ENCODE measurements at regions not wholly inside any gene's neighbourhood (a gene's known extent, or its start where the extent isn't known, plus 50 kb on each side); places are given as distances from the start of the nearest gene placed in this dataset.

GRCh38 chr6:119736296-119737021 lies 386.9 kb upstream of the MAN1A1 start:
- TF ChIP-seq, protein P1, sequence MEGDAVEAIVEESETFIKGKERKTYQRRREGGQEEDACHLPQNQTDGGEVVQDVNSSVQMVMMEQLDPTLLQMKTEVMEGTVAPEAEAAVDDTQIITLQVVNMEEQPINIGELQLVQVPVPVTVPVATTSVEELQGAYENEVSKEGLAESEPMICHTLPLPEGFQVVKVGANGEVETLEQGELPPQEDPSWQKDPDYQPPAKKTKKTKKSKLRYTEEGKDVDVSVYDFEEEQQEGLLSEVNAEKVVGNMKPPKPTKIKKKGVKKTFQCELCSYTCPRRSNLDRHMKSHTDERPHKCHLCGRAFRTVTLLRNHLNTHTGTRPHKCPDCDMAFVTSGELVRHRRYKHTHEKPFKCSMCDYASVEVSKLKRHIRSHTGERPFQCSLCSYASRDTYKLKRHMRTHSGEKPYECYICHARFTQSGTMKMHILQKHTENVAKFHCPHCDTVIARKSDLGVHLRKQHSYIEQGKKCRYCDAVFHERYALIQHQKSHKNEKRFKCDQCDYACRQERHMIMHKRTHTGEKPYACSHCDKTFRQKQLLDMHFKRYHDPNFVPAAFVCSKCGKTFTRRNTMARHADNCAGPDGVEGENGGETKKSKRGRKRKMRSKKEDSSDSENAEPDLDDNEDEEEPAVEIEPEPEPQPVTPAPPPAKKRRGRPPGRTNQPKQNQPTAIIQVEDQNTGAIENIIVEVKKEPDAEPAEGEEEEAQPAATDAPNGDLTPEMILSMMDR (IDR thresholded peaks at IDR 0.05; ENCODE audit: control extremely low read depth in 1 of 3, insufficient read depth in 1 of 3, low read depth in 1 of 3, low read length in 3 of 3), result no peak
- no peak for TF ChIP-seq POLR2A (IDR thresholded peaks at IDR 0.05; ENCODE audit: control extremely low read depth in 1 of 2, low read depth in 2 of 2, low read length in 2 of 2)
- TF ChIP-seq TAF1 (IDR thresholded peaks at IDR 0.05; ENCODE audit: low read depth, low read length), result no peak
- TF ChIP-seq ZNF274 (IDR thresholded peaks at IDR 0.05; ENCODE audit: borderline replicate concordance, extremely low read depth, low read length), result no peak
- TF ChIP-seq RXRA (IDR thresholded peaks at IDR 0.05; ENCODE audit: insufficient read depth, low read depth, low read length), result no peak
- TF ChIP-seq JUN (IDR thresholded peaks at IDR 0.05; ENCODE audit: low read depth, low read length), result no peak
- no peak for TF ChIP-seq BRCA1 (IDR thresholded peaks at IDR 0.05; ENCODE audit: low read depth, low read length)
